ENCODE measurements at regions not wholly inside any gene's neighbourhood (a gene's known extent, or its start where the extent isn't known, plus 50 kb on each side); places are given as distances from the start of the nearest gene placed in this dataset.
"Not testable (repeated sequence)": the region's sequence is repeated elsewhere in the genome, so short reads cannot be mapped to it uniquely, and the experiment has no call there.

DNA sequence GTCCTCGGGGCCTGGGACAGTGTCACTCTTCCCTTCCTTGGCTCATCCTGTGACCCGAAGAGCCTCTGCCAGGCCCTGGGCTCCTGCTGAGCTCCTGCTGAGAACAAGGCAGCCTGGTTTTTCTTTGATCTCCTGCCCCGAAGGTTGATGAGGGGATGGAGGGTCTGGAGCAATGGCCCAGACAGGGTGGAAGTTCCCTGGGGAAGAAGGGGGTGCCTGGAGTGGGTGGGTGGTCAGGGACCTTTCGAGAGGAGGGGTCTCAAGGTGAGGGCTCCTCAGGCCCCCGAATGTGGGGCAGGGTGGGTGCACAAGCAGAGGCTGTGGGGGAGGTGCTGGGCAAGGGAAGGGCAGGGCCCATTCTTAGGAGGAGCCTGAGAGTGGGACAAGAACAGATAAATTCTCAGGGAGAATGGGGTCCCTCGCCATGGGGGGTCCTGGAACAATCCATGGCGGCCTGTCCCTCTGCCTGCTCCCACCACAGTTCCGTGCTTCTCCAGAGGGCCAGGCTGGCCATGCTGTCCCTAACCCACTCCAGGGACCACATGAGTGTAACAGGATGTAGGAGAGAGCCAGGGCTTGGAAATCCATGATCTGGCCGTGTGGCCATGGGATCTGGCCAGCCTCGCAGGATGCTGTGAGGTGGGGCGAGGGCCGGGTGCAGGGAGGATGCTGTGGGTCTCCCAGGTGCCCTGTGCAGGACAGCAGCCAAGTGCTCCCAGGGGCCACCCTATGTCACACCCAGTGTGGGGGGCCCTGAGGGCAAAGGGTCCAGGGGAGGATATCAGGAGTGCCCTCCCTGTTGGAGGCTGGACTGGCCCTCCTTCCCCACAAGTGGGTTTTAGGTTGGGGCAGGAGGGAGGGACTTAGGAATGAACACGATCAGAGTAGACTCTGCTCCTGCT is 128.5 kb upstream of the LPCAT1 start:
- DNase-seq: no peak

DNA sequence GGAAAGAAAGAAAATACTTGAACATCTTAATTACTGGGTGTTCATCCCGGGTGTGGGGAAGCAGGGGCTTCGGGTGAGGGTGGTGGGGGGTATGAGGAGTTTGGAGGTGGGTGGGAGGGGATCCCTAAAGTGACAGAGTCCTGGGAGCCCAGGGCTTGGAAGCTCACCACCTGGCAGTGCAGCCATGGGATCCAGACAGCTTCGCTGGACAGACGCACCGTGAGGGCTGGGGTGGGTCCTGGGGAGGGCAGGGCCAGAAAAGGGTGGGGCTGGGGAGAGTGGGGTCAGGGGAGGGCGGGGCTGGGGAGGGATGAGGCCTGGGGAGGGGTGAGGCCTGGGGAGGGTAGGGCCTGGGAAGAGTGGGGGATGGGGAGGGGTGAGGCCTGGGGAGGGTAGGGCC is 127.5 kb upstream of the LPCAT1 start:
- DNase-seq: no peak

DNA sequence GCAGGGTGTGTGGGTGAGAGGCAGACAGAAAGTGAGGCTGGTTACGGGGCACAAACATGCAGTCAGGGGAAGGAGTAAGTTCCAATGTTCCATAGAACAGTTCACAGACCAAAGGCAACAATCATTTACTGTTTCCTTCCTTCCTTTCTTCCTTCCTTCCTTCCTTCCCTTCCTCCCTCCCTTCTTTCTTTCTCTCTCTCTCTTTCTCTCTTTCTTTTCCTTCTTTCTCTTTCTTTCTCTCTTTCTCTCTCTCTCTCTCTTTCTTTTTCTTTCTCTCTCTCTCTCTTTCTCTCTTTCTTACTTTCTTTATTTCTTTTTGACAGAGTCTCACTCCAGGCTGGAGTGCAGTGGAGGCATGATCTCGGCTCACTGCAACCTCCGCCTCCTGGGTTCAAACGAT is 125.8 kb upstream of the LPCAT1 start:
- DNase-seq: no peak

DNA sequence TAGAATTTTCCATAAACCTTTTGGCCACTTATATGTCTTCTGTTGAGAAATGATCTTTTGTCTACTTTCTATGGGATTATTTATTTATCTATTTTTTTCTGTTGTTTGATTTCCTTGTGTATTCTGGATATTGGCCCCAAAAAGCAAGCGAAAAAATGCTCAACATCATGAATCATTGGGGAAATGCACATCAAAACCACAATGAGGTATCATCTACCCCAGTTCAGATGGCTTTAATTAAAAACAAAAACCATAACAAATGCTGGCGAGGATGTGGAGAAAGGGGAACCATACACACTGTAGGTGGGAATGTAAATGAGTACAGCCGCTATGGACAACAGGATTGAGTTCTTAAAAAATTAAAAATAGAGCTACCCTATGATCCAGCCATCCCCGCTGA is 125.0 kb upstream of the LPCAT1 start:
- no peak for DNase-seq

DNA sequence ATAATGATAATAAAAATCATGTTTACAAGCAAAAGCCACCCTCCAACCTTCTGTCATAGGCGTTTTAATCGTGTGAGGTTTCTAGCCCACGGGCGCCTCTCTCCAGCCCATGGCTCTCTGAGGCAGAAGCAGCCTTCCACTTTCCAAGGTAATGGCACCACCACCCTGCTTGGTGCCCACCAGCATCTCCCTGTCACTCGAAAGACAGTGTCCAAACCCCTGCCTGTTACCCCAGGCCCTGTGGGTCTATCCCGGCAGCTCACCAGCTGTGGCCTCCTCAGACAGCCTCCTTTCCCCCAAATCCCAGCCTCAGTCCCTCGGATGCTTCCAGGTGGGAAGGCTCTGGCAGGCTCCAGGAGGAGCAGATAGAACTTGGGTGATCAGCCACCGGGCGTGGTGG is 123.8 kb upstream of the LPCAT1 start:
- no peak for DNase-seq

DNA sequence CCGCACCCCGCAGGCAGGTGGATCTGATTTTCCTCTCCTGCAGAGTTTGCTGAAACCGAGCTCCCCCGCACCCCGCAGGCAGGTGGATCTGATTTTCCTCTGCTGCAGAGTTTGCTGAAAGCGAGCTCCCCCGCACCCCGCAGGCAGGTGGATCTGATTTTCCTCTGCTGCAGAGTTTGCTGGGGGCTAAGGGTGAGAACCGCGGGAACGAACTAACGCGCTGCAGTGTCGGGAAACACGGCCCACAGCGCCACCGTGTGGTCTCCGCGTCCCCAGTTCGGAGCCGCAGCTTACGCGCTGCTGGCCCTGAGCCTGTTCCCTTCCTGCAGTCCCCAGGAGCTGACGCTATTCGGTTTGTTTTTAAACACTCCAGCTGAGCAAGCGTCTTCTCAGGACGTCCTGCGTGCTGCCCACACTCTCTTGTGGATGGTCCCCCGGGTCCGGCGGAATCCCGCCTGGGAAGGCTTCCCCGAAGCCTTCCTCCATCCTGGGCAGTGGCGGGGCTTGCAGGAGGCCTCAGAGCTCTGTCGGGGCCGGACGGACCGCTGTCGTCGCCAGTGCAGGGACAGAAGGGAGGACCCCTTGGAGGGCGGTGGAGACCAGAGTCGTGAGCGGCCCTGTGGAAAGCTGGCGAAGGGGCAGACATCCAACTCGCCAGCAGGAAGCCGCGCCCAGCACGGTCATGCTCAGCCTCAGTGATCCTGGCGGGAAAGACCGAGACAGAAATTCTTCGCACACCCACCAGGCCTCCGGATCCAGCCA is 121.2 kb upstream of the LPCAT1 start:
- DNase-seq: peak; percentile 72 to 76

DNA sequence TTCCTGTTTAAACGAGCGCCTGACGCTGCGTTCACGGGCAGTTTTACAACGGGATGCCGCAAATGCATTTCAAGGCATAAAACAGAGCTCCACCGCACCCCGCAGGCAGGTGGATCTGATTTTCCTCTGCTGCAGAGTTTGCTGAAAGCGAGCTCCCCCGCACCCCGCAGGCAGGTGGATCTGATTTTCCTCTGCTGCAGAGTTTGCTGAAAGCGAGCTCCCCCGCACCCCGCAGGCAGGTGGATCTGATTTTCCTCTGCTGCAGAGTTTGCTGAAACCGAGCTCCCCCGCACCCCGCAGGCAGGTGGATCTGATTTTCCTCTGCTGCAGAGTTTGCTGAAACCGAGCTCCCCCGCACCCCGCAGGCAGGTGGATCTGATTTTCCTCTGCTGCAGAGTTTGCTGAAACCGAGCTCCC is 120.6 kb upstream of the LPCAT1 start:
- not testable (repeated sequence) for DNase-seq

DNA sequence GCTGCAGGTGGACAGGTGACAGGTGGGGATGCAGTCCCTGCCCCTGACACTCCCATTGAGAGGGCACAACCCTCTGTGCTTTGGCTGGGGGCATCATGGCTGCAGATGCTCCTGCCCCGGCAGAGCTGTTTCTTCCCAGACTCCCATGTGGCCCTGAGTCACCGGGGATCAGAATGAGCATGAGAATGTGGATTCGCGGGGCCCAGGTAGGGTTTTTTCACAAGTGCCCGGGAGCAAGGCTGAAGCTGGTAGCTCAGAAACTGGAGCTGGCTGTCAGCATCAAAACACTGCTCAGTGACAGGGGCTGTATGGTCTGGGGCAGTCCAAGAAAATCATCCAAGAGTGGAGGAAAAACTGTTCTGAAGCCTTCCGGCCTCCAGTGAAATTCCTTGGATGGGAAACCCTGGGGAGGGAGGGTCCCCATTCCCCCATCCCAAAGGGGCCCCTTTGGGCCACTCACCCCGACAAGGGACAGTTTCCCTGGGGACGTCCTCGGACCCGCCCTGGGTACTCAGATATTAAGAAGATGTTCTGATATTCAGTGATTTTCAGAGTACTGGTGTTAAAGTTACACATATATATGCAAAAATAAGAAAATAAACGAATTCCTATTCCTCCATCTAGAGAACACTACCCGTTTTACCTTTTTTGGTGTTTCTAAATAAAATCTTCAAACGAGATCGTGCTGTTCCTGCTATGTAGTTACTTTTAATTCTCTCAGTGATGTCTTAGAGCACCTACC is 120.1 kb upstream of the LPCAT1 start:
- no peak for DNase-seq

DNA sequence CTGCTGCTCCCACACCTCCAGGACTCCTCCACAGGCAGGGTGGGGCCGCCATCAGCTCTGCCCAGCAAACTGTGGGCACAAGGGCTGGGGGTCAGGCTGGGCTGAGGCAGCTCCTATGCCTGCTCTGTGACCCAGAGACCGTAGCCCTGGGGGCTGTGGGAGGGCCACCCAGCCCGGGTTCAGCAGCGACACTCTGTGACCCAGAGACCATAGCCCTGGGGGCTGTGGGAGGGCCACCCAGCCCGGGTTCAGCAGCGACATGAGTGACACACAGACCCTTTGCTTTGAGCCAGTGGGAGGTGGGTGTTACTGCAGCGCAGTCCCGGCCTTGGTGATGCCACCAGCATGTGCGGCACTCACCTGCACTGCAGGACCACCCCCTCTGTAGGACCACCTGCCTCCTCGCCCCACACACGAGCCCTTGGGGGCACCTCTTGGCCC is 118.9 kb upstream of the LPCAT1 start:
- no peak for DNase-seq

DNA sequence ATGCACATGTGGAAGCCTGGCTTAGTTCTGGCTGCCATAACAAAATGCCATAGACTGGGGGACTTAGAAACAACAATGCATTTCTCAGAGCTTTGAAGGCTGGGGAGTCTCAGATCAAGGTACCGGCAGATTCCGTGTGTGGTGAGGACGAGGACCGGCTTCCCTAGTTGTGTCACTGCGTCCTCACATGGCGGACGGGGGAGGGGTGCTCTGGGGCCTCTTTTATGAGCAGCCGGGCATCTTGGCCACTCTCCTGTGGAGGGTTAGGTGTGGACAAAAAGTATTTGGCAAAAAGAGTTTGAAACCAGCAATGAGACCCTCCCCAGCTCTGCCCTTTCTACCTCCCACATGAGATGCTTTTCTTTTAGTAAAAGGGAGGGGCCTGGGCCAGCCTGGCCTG is 118.5 kb upstream of the LPCAT1 start:
- DNase-seq: no peak

DNA sequence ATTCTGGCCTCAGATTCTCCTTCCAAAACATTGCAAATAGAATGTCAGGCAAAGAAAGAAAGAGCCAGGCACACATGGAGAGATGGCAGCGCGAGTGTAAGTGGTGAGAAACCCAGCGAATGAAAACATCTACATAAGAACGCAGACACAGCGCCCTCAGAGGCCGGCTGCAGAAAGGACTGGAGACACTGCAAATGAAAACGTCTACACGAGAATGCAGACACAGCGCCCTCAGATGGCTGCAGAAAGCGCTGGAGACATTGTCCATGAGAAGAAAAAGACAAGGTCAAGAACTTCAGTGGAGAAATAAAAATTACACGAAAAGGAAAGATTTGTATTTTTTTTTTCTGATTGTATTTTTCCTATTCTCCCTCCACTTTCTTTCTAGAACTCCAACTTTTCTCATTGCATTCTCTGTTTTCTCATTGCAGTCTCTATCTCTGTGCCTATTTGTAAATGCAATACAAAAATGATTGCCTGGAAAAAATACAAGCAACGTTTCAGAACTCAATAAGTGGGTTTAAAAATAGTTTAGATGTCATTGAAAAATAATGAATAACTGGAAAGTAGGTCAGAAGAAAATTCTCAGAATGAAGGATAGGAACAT is 117.9 kb upstream of the LPCAT1 start:
- DNase-seq: peak; percentile 72 to 75

DNA sequence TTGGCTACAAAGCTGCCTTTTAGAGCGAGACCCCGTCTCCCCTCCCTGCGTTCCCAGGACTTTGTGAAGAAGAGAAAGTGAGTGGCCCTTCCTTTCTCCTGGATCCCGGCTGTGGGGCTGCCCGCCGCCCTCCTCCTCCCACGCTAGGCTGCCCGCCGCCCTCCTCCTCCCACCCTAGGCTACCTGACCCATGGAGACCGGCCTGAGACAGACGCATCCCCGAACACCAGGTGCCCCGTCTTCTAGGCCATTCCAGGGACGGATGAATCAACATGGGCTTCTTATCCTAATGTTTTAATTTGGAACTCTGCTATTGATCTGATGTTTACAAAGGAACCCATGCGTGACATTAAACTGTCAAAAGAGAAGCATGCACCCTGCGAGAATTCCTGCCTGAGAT is 117.3 kb upstream of the LPCAT1 start:
- no peak for DNase-seq

DNA sequence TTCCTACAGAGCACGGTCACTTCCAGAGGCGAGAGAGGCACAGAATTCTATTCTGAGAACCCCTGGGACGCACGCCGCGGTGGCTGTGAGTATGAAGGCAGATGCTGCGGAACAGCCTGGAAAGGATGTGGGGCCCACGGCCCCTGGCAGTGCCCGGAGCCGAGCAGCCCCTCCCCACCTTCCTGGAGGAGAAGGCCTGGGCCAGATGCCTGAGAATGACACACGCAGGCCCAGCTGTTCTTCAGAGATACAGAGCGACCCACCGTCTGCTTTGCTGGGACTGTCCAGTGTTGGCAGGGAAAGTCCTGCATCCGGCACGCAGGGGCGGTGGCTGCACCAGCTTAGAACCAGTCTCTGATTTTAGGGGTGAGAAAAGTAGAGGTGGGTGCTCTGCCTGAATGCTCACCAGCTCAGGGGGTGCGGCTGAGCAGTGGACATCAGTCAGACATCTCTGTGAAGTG is 116.7 kb upstream of the LPCAT1 start:
- DNase-seq: no peak

DNA sequence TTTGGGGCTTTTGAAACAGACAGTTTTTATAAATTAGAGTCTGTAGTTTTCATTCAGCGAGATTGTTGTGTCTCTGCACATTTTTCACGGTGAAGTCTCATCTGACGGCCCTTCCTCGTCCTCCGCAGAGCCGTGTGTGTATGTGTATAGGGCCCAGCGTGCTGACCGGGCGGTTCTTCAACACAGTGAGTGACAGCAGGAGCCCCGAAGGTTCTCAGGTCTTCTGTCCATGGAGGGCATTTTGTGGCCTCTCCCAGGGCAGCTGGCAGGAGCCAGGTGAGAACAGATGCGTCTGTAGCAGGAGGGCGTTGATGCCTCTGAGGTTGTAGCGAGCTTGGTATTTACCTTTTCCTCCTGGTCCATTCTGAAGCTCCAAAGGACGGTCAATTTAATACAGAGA is 116.0 kb upstream of the LPCAT1 start:
- no peak for DNase-seq

DNA sequence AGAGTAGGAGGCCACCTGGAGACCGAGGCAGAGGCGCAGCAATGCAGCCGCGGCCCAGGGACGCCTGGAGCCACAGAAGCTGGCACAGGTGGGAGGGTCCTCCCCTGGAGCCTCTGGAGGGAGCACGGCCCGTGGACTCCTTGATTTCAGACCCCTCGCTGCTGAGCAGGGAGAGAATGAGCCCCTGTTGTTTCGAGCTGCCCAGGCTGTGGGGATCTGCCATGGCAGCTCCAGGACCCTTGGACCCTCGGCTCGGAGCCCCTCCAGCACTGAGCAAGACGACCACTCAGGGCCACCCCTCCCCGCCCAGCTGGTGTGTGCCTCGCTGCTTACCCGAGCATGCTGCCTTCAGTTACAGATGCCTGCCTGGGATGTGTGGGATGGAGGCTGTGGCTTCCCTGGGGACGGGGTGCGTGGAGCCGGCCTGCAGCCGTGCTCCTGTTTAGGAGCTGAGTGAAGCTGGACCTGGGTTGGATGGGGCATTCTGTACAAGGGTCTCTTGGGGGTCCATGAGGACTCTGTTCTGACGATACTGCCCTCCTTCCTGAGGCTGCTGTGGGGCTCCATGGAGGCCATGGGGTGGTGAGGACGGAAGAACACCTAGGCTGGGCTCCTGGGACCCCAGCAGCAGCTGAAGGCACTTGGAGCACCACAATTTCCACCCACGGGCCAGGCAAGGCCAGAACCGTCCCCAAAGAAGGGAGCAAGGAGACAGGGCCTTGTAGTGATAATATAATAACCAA is 115.1 kb upstream of the LPCAT1 start:
- DNase-seq: no peak

DNA sequence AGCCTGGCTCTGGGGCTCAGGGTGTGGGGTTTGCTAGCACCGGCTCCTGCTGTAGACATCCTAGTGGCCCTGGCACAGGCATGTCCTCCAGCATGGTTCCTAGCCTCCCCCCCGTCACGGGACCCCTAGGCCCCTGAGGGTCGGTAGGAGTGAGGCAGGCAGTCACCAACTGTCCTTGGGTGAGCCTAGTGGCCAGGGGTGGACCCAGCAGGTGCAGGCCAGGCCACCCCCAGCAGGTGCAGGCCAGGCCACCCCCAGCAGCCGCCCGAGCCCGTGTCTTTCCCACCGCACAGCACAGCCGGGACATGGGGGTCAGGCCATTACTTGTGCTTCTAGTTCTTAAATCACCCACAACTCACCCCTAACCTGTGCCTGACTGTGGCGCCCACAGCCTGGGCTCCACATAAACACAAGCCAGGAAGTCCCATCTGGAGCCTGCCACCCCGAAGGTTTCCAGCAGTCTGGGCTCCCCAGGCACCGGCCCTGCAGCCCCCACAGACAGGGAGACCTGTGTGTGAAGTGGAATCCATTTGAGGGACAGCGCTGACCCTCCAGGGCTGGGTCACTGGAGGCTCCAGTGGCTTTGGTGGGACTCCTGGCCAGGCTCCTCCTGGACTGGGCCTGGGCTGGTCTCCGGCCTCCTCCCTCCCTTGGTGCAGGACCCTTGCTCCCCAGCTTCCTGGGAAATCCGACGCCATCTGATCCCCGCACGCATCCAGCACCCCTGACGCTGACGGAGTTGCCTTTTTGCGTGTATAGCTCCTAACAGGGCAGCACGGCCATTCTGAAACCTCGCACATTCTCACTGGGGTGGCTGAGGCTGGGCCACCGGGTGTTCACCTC is 114.1 kb upstream of the LPCAT1 start:
- DNase-seq: no peak

DNA sequence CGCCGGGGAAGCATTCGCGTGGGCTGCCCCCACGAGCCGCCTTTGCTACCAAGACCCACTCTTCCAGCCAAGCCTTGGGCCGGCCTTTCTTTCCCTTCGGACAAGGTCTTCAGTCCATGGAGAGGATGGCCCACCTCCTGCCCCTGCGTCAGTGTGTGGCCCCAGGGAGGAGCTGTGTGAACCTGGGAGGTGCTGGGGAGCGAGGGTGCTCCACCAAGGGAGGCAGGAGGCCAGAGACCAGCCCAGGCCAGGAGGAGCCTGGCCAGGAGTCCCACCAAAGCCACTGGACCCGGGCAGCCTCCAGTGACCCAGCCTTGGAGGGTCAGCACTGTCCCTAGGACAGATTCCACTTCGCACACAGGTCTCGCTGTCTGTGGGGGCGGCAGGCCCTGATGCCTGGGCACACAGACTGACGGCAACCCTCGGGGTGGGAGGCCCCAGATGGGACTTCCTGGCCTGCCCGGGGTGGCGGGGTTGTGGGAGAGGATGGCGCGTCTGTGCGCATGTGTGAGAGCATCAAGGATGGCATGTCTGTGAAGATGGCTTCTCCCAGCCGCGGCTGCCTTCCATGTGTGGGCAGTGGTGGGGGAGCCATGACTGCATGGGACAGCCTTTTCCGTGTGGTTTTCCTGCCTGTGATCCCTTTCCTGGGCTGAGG is 113.3 kb upstream of the LPCAT1 start:
- no peak for DNase-seq

DNA sequence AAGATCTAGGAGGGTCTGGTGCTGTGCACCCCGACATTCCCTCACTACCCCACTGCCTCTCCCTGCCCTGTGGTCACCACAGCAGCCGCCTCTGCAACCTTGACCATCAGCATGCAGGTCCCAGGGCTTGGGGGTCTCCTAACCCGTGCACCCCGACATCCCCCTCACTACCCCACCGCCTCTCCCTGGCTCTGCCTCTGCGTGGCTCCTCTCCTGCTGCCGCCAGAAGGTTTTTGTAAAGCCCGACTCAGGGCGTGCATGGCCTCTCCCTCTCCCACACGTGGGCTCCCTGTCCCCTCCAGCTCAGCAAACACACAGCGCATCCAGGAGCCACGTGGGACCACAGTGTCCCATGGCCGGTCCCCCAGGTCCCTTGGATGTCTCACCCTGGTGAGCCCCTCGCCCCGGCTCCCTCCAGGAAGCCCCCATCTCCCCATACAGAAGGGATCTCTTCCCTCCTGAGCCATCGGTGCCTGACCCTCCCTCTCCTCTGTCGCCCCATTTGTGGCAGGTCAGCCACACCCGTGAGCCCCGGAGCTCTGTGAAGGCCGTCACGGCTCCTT is 112.5 kb upstream of the LPCAT1 start:
- not testable (repeated sequence) for DNase-seq

DNA sequence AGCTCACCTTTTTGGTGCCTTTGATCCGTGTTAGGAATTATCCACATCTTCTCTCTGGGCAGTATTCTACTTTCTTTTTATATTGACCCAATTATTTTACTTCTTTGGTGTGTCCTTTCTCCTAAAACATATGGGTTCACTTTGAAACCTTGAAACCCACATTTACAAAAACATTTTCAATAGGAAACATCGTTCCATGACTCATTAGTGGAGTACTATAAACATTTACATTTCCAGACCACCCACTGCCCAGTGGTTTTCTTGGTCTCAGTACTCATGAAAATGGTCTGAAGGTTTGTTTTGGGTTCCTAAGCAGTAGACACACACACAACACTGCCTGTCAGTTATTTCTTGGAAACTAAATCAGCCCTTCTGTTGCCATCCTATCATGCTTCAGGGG is 111.7 kb upstream of the LPCAT1 start:
- DNase-seq: not testable (repeated sequence)

DNA sequence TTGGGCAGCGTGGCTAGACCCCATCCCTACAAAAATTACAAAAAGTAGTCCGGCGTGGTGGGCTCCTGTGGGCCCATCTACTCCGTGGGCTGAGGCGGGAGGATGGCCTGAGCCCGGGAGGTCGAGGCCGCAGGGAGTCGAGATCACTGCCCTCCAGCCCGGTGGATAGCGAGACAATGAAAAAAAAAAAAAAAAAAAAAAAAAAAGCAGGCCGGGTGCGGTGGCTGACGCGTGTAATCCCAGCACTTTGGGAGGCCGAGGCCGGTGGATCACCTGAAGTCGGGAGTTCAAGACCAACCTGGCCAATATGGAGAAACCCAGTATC is 110.5 kb upstream of the LPCAT1 start:
- no peak for DNase-seq

All from activated CD4-positive, alpha-beta T cell treated with anti-CD3 and anti-CD28 coated beads, Interleukin-2, amount 50 U/mL, for 4 hours (primary cell).